HepG2 (cell line): ENCODE measurements at regions not wholly inside any gene's neighbourhood (a gene's known extent, or its start where the extent isn't known, plus 50 kb on each side); places are given as distances from the start of the nearest gene placed in this dataset.

Experiments used
- SIN3A ChIP-seq: IDR thresholded peaks from 2 replicates; pipeline ENCODE4 v1.6.1; 2011; ENCODE audit warnings: low read depth, mild to moderate bottlenecking, control low read depth, low read length, borderline replicate concordance
- ZNF343 ChIP-seq: sonication (generic); formaldehyde crosslinking; IDR thresholded peaks from 2 replicates; pipeline ENCODE4 v1.4.0; 2020; ENCODE audit warnings: mild to moderate bottlenecking, missing genetic modification reagents

DNA sequence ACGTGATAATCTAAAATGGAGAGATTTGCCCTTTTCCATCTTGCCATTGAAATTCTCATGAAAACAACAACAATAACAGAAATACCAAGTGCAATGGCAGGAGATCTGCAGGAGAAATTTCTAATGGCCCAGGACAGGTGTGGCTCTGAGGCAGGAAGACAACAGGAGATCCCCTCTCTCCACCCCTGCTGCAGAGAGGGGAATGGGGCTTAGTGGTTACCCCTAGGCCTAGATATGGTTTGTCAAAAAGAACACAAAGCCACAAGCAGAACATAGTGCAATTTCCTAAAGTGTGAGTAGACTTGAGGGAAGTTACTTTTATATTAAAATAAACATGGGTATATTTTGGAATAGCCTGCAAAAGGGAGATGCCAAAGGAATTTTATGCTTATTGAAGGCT, 369.5 kb downstream of the KCNRG start:
- no peak for TF ChIP-seq ZNF343
- no peak for TF ChIP-seq SIN3A
